ENCODE measurements at regions not wholly inside any gene's neighbourhood (a gene's known extent, or its start where the extent isn't known, plus 50 kb on each side); places are given as distances from the start of the nearest gene placed in this dataset.

- DNase-seq (ENCODE audit: insufficient read length, low spot score): no peak
- FAIRE-seq: no peak
- no peak for TF ChIP-seq CTCF (IDR thresholded peaks at IDR 0.05; ENCODE audit: insufficient read depth, missing control alignments)
Measured at GRCh38 chr22:49119551-49119952, 708.1 kb downstream of the BRD1 start.

- no peak for DNase-seq (ENCODE audit: insufficient read length, low spot score)
- FAIRE-seq: no peak
- TF ChIP-seq CTCF (IDR thresholded peaks at IDR 0.05; ENCODE audit: insufficient read depth, missing control alignments): no peak
Measured at GRCh38 chr22:49118065-49118464, 709.6 kb downstream of the BRD1 start.

GRCh38 chr22:49117486-49117885, 710.2 kb downstream of the BRD1 start:
- TF ChIP-seq CTCF (IDR thresholded peaks at IDR 0.05; ENCODE audit: insufficient read depth, missing control alignments): no peak
- FAIRE-seq: no peak

GRCh38 chr22:49116486-49117120, 711.1 kb downstream of the BRD1 start:
- DNase-seq (ENCODE audit: insufficient read length, low spot score) (no peak), FAIRE-seq (no peak)
- no peak for TF ChIP-seq CTCF (IDR thresholded peaks at IDR 0.05; ENCODE audit: insufficient read depth, missing control alignments)

More at GRCh38 chr22:49117486-49117885, 710.2 kb downstream of the BRD1 start:
- DNase-seq (ENCODE audit: insufficient read length, low spot score): no peak

GRCh38 chr22:49116021-49116420, 711.7 kb downstream of the BRD1 start:
- no peak for FAIRE-seq
- DNase-seq (ENCODE audit: insufficient read length, low spot score): no peak
- no peak for TF ChIP-seq CTCF (IDR thresholded peaks at IDR 0.05; ENCODE audit: insufficient read depth, missing control alignments)

GRCh38 chr22:49115197-49115596, 712.5 kb downstream of the BRD1 start:
- FAIRE-seq (no peak), DNase-seq (ENCODE audit: insufficient read length, low spot score) (no peak)
- no peak for TF ChIP-seq CTCF (IDR thresholded peaks at IDR 0.05; ENCODE audit: insufficient read depth, missing control alignments)

GRCh38 chr22:49113758-49114157, 713.9 kb downstream of the BRD1 start:
- DNase-seq (ENCODE audit: insufficient read length, low spot score): no peak
- no peak for TF ChIP-seq CTCF (IDR thresholded peaks at IDR 0.05; ENCODE audit: insufficient read depth, missing control alignments)
- FAIRE-seq: no peak

All from D721Med (cell line).